ENCODE measurements at regions not wholly inside any gene's neighbourhood (a gene's known extent, or its start where the extent isn't known, plus 50 kb on each side); places are given as distances from the start of the nearest gene placed in this dataset.

DNA sequence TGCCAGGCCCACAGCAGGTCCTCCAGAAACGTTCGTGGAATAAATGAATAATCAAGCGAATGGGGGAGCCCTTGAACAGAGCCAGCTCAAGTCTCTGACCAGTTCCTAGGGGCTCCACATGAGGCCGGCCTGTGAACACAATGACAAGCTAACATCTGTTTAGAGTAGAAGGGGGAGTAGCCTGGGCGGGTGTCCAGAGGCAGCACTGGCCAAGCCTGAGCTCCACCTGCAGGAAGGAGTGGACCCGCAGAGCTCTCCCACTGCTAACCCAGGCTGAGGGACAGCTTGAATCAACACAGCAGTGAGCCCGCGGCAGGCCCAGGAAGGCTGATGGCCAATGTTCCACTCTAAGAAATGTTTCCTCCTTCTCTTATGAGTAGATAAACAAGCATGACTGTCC lies 234.8 kb upstream of the RAB6C start:
- no peaks in the 10 kb centered on the region for H3K79me2 ChIP-seq (ENCODE audit: control insufficient read depth, insufficient read depth, low read length)
- H3K9me3 ChIP-seq (replicated peaks; ENCODE audit: control insufficient read depth, insufficient read depth, low read length) = no peaks in the 10 kb centered on the region
- no peak overlapping the region for H2AFZ ChIP-seq (ENCODE audit: low read depth, low read length)
- H3K4me1 ChIP-seq (ENCODE audit: control insufficient read depth, extremely low read depth, insufficient read depth, low read length) = no peaks in the 10 kb centered on the region
- CTCF ChIA-PET = no interaction called here
- H3K4me3 ChIP-seq (replicated peaks in 1 of 3; ENCODE audit: insufficient read depth in 1 of 3, low read depth in 1 of 3, low read length in 3 of 3) = no peak overlapping the region
- no peaks in the 10 kb centered on the region for H4K20me1 ChIP-seq (replicated peaks; ENCODE audit: control insufficient read depth, extremely low read depth, insufficient read depth, low read length)
- H3K36me3 ChIP-seq (ENCODE audit: control insufficient read depth in 2 of 2, extremely low read depth in 1 of 2, insufficient read depth in 2 of 2, low read length in 2 of 2) = no peaks in the 10 kb centered on the region
- H3K27me3 ChIP-seq (ENCODE audit: control insufficient read depth in 2 of 2, insufficient read depth in 2 of 2, low read length in 2 of 2) = no peaks in the 10 kb centered on the region
- FAIRE-seq (no peak), DNase-seq (ENCODE audit: low read depth, low spot score) (no peak)
- intact Hi-C loops (cut with micrococcal nuclease) = no loop called here
- H3K9me1 ChIP-seq (replicated peaks; ENCODE audit: control insufficient read depth, extremely low read depth, insufficient read depth, low read length) = no peaks in the 10 kb centered on the region
- no peak overlapping the region for H3K9ac ChIP-seq (replicated peaks; ENCODE audit: extremely low read depth, insufficient read depth, low read length)
- TF ChIP-seq GATA2 (IDR thresholded peaks at IDR 0.05; ENCODE audit: insufficient read depth, insufficient read length, low read depth, low read length) (no peak), POLR2A (IDR thresholded peaks at IDR 0.05; ENCODE audit: low read depth, low read length) (no peak), EZH2 (IDR thresholded peaks at IDR 0.05; ENCODE audit: borderline replicate concordance, low read depth, low read length, severe bottlenecking) (no peak), FOS (IDR thresholded peaks at IDR 0.05; ENCODE audit: borderline replicate concordance, insufficient read depth, low read length) (no peak), JUN (IDR thresholded peaks at IDR 0.05; ENCODE audit: borderline replicate concordance, insufficient read depth, insufficient read length, low read depth) (no peak), MYC (IDR thresholded peaks at IDR 0.05; ENCODE audit: low read depth, low read length) (no peak)
- TF ChIP-seq, protein P1, sequence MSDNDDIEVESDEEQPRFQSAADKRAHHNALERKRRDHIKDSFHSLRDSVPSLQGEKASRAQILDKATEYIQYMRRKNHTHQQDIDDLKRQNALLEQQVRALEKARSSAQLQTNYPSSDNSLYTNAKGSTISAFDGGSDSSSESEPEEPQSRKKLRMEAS (IDR thresholded peaks at IDR 0.05; ENCODE audit: insufficient read depth, insufficient read length) = no peak
- TF ChIP-seq, protein P2, sequence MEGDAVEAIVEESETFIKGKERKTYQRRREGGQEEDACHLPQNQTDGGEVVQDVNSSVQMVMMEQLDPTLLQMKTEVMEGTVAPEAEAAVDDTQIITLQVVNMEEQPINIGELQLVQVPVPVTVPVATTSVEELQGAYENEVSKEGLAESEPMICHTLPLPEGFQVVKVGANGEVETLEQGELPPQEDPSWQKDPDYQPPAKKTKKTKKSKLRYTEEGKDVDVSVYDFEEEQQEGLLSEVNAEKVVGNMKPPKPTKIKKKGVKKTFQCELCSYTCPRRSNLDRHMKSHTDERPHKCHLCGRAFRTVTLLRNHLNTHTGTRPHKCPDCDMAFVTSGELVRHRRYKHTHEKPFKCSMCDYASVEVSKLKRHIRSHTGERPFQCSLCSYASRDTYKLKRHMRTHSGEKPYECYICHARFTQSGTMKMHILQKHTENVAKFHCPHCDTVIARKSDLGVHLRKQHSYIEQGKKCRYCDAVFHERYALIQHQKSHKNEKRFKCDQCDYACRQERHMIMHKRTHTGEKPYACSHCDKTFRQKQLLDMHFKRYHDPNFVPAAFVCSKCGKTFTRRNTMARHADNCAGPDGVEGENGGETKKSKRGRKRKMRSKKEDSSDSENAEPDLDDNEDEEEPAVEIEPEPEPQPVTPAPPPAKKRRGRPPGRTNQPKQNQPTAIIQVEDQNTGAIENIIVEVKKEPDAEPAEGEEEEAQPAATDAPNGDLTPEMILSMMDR (IDR thresholded peaks at IDR 0.05; ENCODE audit: extremely low read depth in 1 of 2, insufficient read depth in 1 of 2, low read depth in 1 of 2, low read length in 2 of 2) = no peak
- POLR2A ChIA-PET = no interaction called here
- H3K4me2 ChIP-seq (ENCODE audit: insufficient read depth, low read length) = no peak overlapping the region
- dilution Hi-C loops (cut with MboI; ENCODE audit: extremely low pct_ligation_motif_present, low sequenced_read_pairs) = no loop called here
- no TSS peak for BruUV-seq (replicated peaks)
- H3K27ac ChIP-seq (ENCODE audit: insufficient read depth, low read depth, low read length) = no peak overlapping the region
